ENCODE measurements at regions not wholly inside any gene's neighbourhood (a gene's known extent, or its start where the extent isn't known, plus 50 kb on each side); places are given as distances from the start of the nearest gene placed in this dataset.

GRCh38 chr3:154977666-154978065, 102.5 kb upstream of the MME start:
- TF ChIP-seq CTCF (conservative IDR thresholded peaks at IDR 0.05; ENCODE audit: low read depth, low read length), result no peak
- no peak overlapping the region for H3K4me3 ChIP-seq (ENCODE audit: low read length)
- DNase-seq (ENCODE audit: low read depth), result no peak

DNA sequence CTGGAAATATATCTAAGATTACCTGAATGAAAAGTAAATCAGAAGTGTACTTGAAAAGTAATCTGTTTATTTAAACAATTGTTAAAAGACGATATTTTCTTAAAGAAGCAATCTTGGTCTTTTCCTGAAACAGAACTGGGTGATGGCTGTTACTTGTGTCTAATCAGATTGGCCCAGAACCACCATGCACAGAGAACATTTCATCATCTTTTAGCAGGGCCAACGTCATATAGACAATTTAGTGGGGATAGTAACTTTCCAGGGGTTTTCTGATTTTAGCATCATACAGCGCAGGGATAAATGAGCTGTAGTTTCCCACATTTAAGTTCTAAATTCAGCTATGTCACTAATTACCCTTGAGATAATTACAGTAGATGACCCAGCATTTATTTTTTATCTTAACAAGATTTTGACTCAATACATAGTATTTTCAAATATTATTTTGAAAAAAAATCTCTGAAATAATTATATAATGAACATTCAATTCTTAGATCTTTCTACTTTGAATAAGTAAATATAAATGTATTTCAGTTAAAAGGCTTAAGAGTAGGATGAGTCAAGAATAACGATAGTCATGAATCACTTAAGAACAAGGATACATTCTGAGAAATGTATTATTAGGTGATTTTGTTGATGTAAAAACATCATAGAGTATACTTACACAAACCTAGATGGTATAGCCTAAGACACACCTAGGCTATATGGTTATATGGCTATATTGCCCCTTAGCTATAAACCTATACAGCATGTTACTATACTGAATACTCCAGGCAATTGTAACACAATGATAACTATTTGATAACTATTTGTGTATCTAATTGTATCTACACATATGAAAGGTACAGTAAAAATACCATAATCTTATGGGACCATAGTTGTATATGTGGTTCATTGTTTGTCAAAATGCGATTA, 103.8 kb upstream of the MME start:
- no peak for TF ChIP-seq CTCF (conservative IDR thresholded peaks at IDR 0.05; ENCODE audit: low read depth, low read length)
- H3K4me3 ChIP-seq (ENCODE audit: low read length), result no peak overlapping the region
- no peak for DNase-seq (ENCODE audit: low read depth)

DNA sequence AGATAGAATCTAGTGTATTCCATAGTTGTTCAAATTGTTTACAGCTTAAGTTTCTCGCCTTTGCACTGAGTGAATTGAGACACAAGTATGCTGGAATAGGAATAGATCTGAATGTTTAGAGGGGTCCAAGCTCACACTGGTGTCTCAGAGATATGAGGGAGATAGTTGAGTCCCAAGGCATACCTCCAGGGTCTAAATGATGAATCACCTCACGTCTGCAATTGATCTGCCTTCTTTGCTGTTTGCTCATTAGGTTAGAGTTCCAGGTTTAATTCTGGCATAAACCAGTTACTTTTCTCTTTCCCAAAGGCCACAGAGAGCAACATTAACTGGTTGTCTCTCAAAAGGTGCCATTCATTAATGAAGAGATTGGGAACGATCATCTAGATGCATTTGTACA, 106.3 kb upstream of the MME start:
- no peak for TF ChIP-seq CTCF (conservative IDR thresholded peaks at IDR 0.05; ENCODE audit: low read depth, low read length)
- no peak for DNase-seq (ENCODE audit: low read depth)

DNA sequence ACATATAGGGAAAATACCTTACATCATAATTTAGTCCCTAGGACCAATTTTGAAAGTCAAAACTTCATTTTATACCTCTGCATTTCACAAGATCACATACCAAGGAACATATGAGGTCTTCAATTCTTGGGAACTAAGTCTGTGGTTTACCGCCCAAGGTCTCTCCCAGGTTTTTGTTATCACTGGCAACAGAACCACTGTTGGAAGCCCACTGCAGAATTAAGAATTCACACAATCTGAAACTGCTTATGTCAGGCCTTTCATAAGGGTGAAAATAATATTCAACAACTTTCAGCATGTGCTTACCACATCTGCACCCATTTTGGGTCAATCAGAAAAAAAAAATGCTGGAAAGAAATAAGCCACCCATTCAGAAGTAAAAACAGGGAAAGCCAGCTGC, 107.2 kb upstream of the MME start:
- no peak for TF ChIP-seq CTCF (conservative IDR thresholded peaks at IDR 0.05; ENCODE audit: low read depth, low read length)
- no peak for DNase-seq (ENCODE audit: low read depth)

More for the DNA sequence above, 106.3 kb upstream of the MME start:
- H3K4me3 ChIP-seq (ENCODE audit: low read length), result no peak overlapping the region

GRCh38 chr3:154971771-154972326, 108.3 kb upstream of the MME start:
- DNase-seq (ENCODE audit: low read depth), result no peak
- no peak overlapping the region for H3K4me3 ChIP-seq (ENCODE audit: low read length)
- TF ChIP-seq CTCF (conservative IDR thresholded peaks at IDR 0.05; ENCODE audit: low read depth, low read length), result no peak

More for the DNA sequence above, 107.2 kb upstream of the MME start:
- no peak overlapping the region for H3K4me3 ChIP-seq (ENCODE audit: low read length)

GRCh38 chr3:154971341-154971740, 108.8 kb upstream of the MME start:
- no peak for TF ChIP-seq CTCF (conservative IDR thresholded peaks at IDR 0.05; ENCODE audit: low read depth, low read length)
- no peak for DNase-seq (ENCODE audit: low read depth)
- no peak overlapping the region for H3K4me3 ChIP-seq (ENCODE audit: low read length)

GRCh38 chr3:154970797-154971196, 109.3 kb upstream of the MME start:
- DNase-seq (ENCODE audit: low read depth), result peak; percentile 90
- no peak overlapping the region for H3K4me3 ChIP-seq (ENCODE audit: low read length)
- no peak for TF ChIP-seq CTCF (conservative IDR thresholded peaks at IDR 0.05; ENCODE audit: low read depth, low read length)
